ENCODE measurements at regions not wholly inside any gene's neighbourhood (a gene's known extent, or its start where the extent isn't known, plus 50 kb on each side); places are given as distances from the start of the nearest gene placed in this dataset.

GRCh38 chr13:34502011-34502410, 440.1 kb upstream of the NBEA start:
- no peaks in the 10 kb centered on the region for H3K4me1 ChIP-seq
- intact Hi-C loops (cut with DNase I): no loop called here
- DNase-seq: no peak
- no peak for TF ChIP-seq CTCF (IDR thresholded peaks at IDR 0.05)
- TF ChIP-seq POLR2A (IDR thresholded peaks at IDR 0.05): no peak
- H3K9me3 ChIP-seq: no peaks in the 10 kb centered on the region
- 94 to 95% methylated on average over 2 of the region's 2 CpGs for WGBS, 2 donors
- no peak overlapping the region for H3K27ac ChIP-seq
- H3K4me3 ChIP-seq (replicated peaks in 1 of 3): no peak overlapping the region
- no peaks in the 10 kb centered on the region for H3K27me3 ChIP-seq
- no peaks in the 10 kb centered on the region for H3K36me3 ChIP-seq

- Histone ChIP-seq H3K4me3 (replicated peaks in 1 of 3) (no peak overlapping the region), H3K36me3 (no peaks in the 10 kb centered on the region), H3K27me3 (no peaks in the 10 kb centered on the region), H3K9me3 (no peaks in the 10 kb centered on the region), H3K27ac (no peak overlapping the region), H3K4me1 (no peaks in the 10 kb centered on the region)
- no peak for DNase-seq
- no peak for TF ChIP-seq CTCF (IDR thresholded peaks at IDR 0.05)
- TF ChIP-seq POLR2A (IDR thresholded peaks at IDR 0.05): no peak
- intact Hi-C loops (cut with DNase I): no loop called here
- 90 to 91% methylated on average over 3 of the region's 3 CpGs for WGBS, 2 donors
Observed at GRCh38 chr13:34502621-34503020, 439.4 kb upstream of the NBEA start.

GRCh38 chr13:34506796-34507195, 435.3 kb upstream of the NBEA start:
- TF ChIP-seq POLR2A (IDR thresholded peaks at IDR 0.05): no peak
- TF ChIP-seq CTCF (IDR thresholded peaks at IDR 0.05): no peak
- DNase-seq: no peak
- no peak overlapping the region for H3K27ac ChIP-seq
- no peak overlapping the region for H3K4me3 ChIP-seq (replicated peaks in 1 of 3)
- no peaks in the 10 kb centered on the region for H3K27me3 ChIP-seq
- H3K36me3 ChIP-seq: no peaks in the 10 kb centered on the region
- no peaks in the 10 kb centered on the region for H3K4me1 ChIP-seq
- WGBS, 2 donors: 85 to 89% methylated on average over 3 of the region's 3 CpGs
- no peaks in the 10 kb centered on the region for H3K9me3 ChIP-seq
- intact Hi-C loops (cut with DNase I): no loop called here

- Histone ChIP-seq H3K27me3 (no peaks in the 10 kb centered on the region), H3K27ac (no peak overlapping the region), H3K36me3 (no peaks in the 10 kb centered on the region), H3K4me3 (replicated peaks in 1 of 3) (no peak overlapping the region), H3K4me1 (no peaks in the 10 kb centered on the region), H3K9me3 (no peaks in the 10 kb centered on the region)
- TF ChIP-seq POLR2A (IDR thresholded peaks at IDR 0.05) (no peak), CTCF (IDR thresholded peaks at IDR 0.05) (no peak)
- WGBS, 2 donors: 96 to 97% methylated on average over 4 of the region's 4 CpGs
- no peak for DNase-seq
- intact Hi-C loops (cut with DNase I): no loop called here
Observed at GRCh38 chr13:34507630-34508029, 434.4 kb upstream of the NBEA start.

GRCh38 chr13:34512817-34513216, 429.3 kb upstream of the NBEA start:
- H3K4me3 ChIP-seq (replicated peaks in 1 of 3): no peak overlapping the region
- H3K27me3 ChIP-seq: no peaks in the 10 kb centered on the region
- 58 to 62% methylated on average over 3 of the region's 3 CpGs for WGBS, 2 donors
- no peaks in the 10 kb centered on the region for H3K36me3 ChIP-seq
- H3K27ac ChIP-seq: no peak overlapping the region
- no peaks in the 10 kb centered on the region for H3K4me1 ChIP-seq
- intact Hi-C loops (cut with DNase I): no loop called here
- no peak for DNase-seq
- H3K9me3 ChIP-seq: no peaks in the 10 kb centered on the region
- TF ChIP-seq CTCF (IDR thresholded peaks at IDR 0.05) (no peak), POLR2A (IDR thresholded peaks at IDR 0.05) (no peak)

Measured in thyroid gland (tissue), 4 donors.